ENCODE measurements at regions not wholly inside any gene's neighbourhood (a gene's known extent, or its start where the extent isn't known, plus 50 kb on each side); places are given as distances from the start of the nearest gene placed in this dataset.
"Not testable (repeated sequence)": the region's sequence is repeated elsewhere in the genome, so short reads cannot be mapped to it uniquely, and the experiment has no call there.

- H3K4me1 ChIP-seq (ENCODE audit: control insufficient read depth in 2 of 2, insufficient read depth in 2 of 2, low read length in 2 of 2): no peaks in the 10 kb centered on the region
- H3K27me3 ChIP-seq (ENCODE audit: control insufficient read depth in 2 of 2, insufficient read depth in 1 of 2, low read length in 1 of 2): no peaks in the 10 kb centered on the region
- no peak overlapping the region for H3K4me3 ChIP-seq (ENCODE audit: low read length in 2 of 2)
- H3K9me3 ChIP-seq (ENCODE audit: control insufficient read depth in 2 of 2, insufficient read depth in 1 of 2, low read length in 1 of 2): no peaks in the 10 kb centered on the region
- 96% methylated on average over 3 of the region's 3 CpGs for WGBS
- no peak for DNase-seq (ENCODE audit: low read depth in 6 of 9, low spot score in 9 of 9)
- no peaks in the 10 kb centered on the region for H3K36me3 ChIP-seq (ENCODE audit: control insufficient read depth in 2 of 2, insufficient read depth in 2 of 2, low read length in 1 of 2)
- H3K27ac ChIP-seq (ENCODE audit: low read depth in 1 of 2, low read length in 1 of 2): no peak overlapping the region
Measured at GRCh38 chr2:166661824-166662223, 167.8 kb upstream of the SCN7A start.

DNA sequence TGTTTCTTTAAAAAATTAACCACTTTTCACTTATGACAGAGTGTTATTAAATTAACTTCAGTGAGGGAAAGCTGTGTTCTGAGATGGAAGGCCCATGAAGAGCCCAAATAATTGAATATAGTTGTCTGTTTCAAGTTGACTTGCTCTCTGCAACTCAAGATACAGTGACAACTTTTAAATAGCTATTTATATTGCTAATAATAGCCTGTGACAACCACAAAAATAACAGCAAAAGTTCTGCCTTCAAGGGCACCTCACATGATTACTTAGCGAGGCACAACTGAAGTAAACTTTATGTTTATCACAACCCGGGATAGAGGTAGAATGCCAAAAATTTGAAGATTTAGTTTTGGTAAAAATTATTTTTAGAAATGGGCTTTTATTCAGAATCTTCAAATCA is 167.3 kb upstream of the SCN7A start:
- Histone ChIP-seq H3K4me1 (ENCODE audit: control insufficient read depth in 2 of 2, insufficient read depth in 2 of 2, low read length in 2 of 2) (no peaks in the 10 kb centered on the region), H3K36me3 (ENCODE audit: control insufficient read depth in 2 of 2, insufficient read depth in 2 of 2, low read length in 1 of 2) (no peaks in the 10 kb centered on the region), H3K4me3 (ENCODE audit: low read length in 2 of 2) (no peak overlapping the region), H3K9me3 (ENCODE audit: control insufficient read depth in 2 of 2, insufficient read depth in 1 of 2, low read length in 1 of 2) (no peaks in the 10 kb centered on the region), H3K27me3 (ENCODE audit: control insufficient read depth in 2 of 2, insufficient read depth in 1 of 2, low read length in 1 of 2) (no peaks in the 10 kb centered on the region), H3K27ac (ENCODE audit: low read depth in 1 of 2, low read length in 1 of 2) (no peak overlapping the region)
- 94% methylated on average over 2 of the region's 2 CpGs for WGBS
- no peak for DNase-seq (ENCODE audit: low read depth in 6 of 9, low spot score in 9 of 9)

DNA sequence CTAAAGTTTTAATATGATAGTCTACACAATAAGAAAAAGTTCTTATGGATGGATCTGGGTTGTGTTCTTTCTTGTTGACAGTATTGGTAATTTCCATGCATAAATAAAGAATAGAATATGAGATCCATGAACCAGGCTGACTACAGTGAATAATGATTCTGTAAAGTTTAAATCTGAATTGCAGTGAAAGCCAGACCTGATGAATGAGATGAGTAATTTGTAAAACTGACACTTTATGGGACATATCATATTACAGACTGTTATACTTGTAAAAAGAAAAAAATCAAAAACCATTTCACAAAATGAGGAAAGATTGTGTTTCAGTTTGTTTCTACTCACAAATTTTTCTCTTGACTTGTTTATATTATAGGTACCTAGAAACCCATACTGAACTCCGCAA is 164.9 kb upstream of the SCN7A start:
- no peaks in the 10 kb centered on the region for H3K4me1 ChIP-seq (ENCODE audit: control insufficient read depth in 2 of 2, insufficient read depth in 2 of 2, low read length in 2 of 2)
- DNase-seq (ENCODE audit: low read depth in 6 of 9, low spot score in 9 of 9): no peak
- no peaks in the 10 kb centered on the region for H3K27me3 ChIP-seq (ENCODE audit: control insufficient read depth in 2 of 2, insufficient read depth in 1 of 2, low read length in 1 of 2)
- H3K27ac ChIP-seq (ENCODE audit: low read depth in 1 of 2, low read length in 1 of 2): no peak overlapping the region
- no peaks in the 10 kb centered on the region for H3K36me3 ChIP-seq (ENCODE audit: control insufficient read depth in 2 of 2, insufficient read depth in 2 of 2, low read length in 1 of 2)
- no peaks in the 10 kb centered on the region for H3K9me3 ChIP-seq (ENCODE audit: control insufficient read depth in 2 of 2, insufficient read depth in 1 of 2, low read length in 1 of 2)
- H3K4me3 ChIP-seq (ENCODE audit: low read length in 2 of 2): no peak overlapping the region
- WGBS: 97% methylated on average over 1 of the region's 1 CpG

- WGBS: 93% methylated on average over 4 of the region's 4 CpGs
- Histone ChIP-seq H3K9me3 (ENCODE audit: control insufficient read depth in 2 of 2, insufficient read depth in 1 of 2, low read length in 1 of 2) (no peaks in the 10 kb centered on the region), H3K4me3 (ENCODE audit: low read length in 2 of 2) (no peak overlapping the region), H3K4me1 (ENCODE audit: control insufficient read depth in 2 of 2, insufficient read depth in 2 of 2, low read length in 2 of 2) (no peaks in the 10 kb centered on the region), H3K27ac (ENCODE audit: low read depth in 1 of 2, low read length in 1 of 2) (no peak overlapping the region), H3K27me3 (ENCODE audit: control insufficient read depth in 2 of 2, insufficient read depth in 1 of 2, low read length in 1 of 2) (no peaks in the 10 kb centered on the region), H3K36me3 (ENCODE audit: control insufficient read depth in 2 of 2, insufficient read depth in 2 of 2, low read length in 1 of 2) (no peaks in the 10 kb centered on the region)
- no peak for DNase-seq (ENCODE audit: low read depth in 6 of 9, low spot score in 9 of 9)
Measured at GRCh38 chr2:166653185-166653813, 159.2 kb upstream of the SCN7A start.

GRCh38 chr2:166651991-166652390 is 157.9 kb upstream of the SCN7A start:
- H3K9me3 ChIP-seq (ENCODE audit: control insufficient read depth in 2 of 2, insufficient read depth in 1 of 2, low read length in 1 of 2): no peaks in the 10 kb centered on the region
- H3K4me1 ChIP-seq (ENCODE audit: control insufficient read depth in 2 of 2, insufficient read depth in 2 of 2, low read length in 2 of 2): no peaks in the 10 kb centered on the region
- no peaks in the 10 kb centered on the region for H3K36me3 ChIP-seq (ENCODE audit: control insufficient read depth in 2 of 2, insufficient read depth in 2 of 2, low read length in 1 of 2)
- no peaks in the 10 kb centered on the region for H3K27me3 ChIP-seq (ENCODE audit: control insufficient read depth in 2 of 2, insufficient read depth in 1 of 2, low read length in 1 of 2)
- no peak overlapping the region for H3K4me3 ChIP-seq (ENCODE audit: low read length in 2 of 2)
- no peak for DNase-seq (ENCODE audit: low read depth in 6 of 9, low spot score in 9 of 9)
- no peak overlapping the region for H3K27ac ChIP-seq (ENCODE audit: low read depth in 1 of 2, low read length in 1 of 2)

GRCh38 chr2:166651080-166651675 is 157.1 kb upstream of the SCN7A start:
- no peak overlapping the region for H3K27ac ChIP-seq (ENCODE audit: low read depth in 1 of 2, low read length in 1 of 2)
- no peak for DNase-seq (ENCODE audit: low read depth in 6 of 9, low spot score in 9 of 9)
- H3K27me3 ChIP-seq (ENCODE audit: control insufficient read depth in 2 of 2, insufficient read depth in 1 of 2, low read length in 1 of 2): no peaks in the 10 kb centered on the region
- H3K4me1 ChIP-seq (ENCODE audit: control insufficient read depth in 2 of 2, insufficient read depth in 2 of 2, low read length in 2 of 2): no peaks in the 10 kb centered on the region
- WGBS: 91% methylated on average over 4 of the region's 4 CpGs
- H3K9me3 ChIP-seq (ENCODE audit: control insufficient read depth in 2 of 2, insufficient read depth in 1 of 2, low read length in 1 of 2): no peaks in the 10 kb centered on the region
- H3K4me3 ChIP-seq (ENCODE audit: low read length in 2 of 2): no peak overlapping the region
- no peaks in the 10 kb centered on the region for H3K36me3 ChIP-seq (ENCODE audit: control insufficient read depth in 2 of 2, insufficient read depth in 2 of 2, low read length in 1 of 2)

DNA sequence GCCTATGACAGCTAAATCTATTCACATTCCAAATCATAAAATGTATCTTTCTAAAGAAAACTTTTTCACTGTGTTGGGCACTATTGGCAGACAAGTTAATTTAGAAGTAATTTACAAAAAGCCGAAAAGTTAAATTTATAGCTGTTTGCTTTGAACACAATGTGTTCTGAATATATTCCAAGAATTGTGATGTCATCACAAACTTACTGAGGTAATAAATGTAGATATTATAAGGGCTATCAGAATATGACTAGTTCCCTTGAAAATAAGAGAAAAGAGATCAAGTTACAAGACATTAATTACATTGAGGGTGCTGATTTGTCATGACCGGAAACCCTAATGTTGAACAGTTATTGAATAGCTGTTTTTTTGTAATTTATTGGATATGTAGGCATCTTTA is 153.9 kb upstream of the SCN7A start:
- DNase-seq (ENCODE audit: low read depth in 6 of 9, low spot score in 9 of 9): no peak

GRCh38 chr2:166643980-166644379 is 149.9 kb upstream of the SCN7A start:
- H3K27me3 ChIP-seq (ENCODE audit: control insufficient read depth in 2 of 2, insufficient read depth in 1 of 2, low read length in 1 of 2): no peaks in the 10 kb centered on the region
- WGBS: 98% methylated on average over 1 of the region's 1 CpG
- DNase-seq (ENCODE audit: low read depth in 6 of 9, low spot score in 9 of 9): no peak
- H3K36me3 ChIP-seq (ENCODE audit: control insufficient read depth in 2 of 2, insufficient read depth in 2 of 2, low read length in 1 of 2): no peaks in the 10 kb centered on the region
- H3K4me1 ChIP-seq (ENCODE audit: control insufficient read depth in 2 of 2, insufficient read depth in 2 of 2, low read length in 2 of 2): no peaks in the 10 kb centered on the region
- H3K9me3 ChIP-seq (ENCODE audit: control insufficient read depth in 2 of 2, insufficient read depth in 1 of 2, low read length in 1 of 2): no peaks in the 10 kb centered on the region
- H3K4me3 ChIP-seq (ENCODE audit: low read length in 2 of 2): no peak overlapping the region
- H3K27ac ChIP-seq (ENCODE audit: low read depth in 1 of 2, low read length in 1 of 2): no peak overlapping the region

More for the DNA sequence above, 153.9 kb upstream of the SCN7A start:
- WGBS: 72% methylated on average over 2 of the region's 2 CpGs
- Histone ChIP-seq H3K9me3 (ENCODE audit: control insufficient read depth in 2 of 2, insufficient read depth in 1 of 2, low read length in 1 of 2) (no peaks in the 10 kb centered on the region), H3K4me1 (ENCODE audit: control insufficient read depth in 2 of 2, insufficient read depth in 2 of 2, low read length in 2 of 2) (no peaks in the 10 kb centered on the region), H3K27me3 (ENCODE audit: control insufficient read depth in 2 of 2, insufficient read depth in 1 of 2, low read length in 1 of 2) (no peaks in the 10 kb centered on the region), H3K4me3 (ENCODE audit: low read length in 2 of 2) (no peak overlapping the region), H3K36me3 (ENCODE audit: control insufficient read depth in 2 of 2, insufficient read depth in 2 of 2, low read length in 1 of 2) (no peaks in the 10 kb centered on the region), H3K27ac (ENCODE audit: low read depth in 1 of 2, low read length in 1 of 2) (no peak overlapping the region)

DNA sequence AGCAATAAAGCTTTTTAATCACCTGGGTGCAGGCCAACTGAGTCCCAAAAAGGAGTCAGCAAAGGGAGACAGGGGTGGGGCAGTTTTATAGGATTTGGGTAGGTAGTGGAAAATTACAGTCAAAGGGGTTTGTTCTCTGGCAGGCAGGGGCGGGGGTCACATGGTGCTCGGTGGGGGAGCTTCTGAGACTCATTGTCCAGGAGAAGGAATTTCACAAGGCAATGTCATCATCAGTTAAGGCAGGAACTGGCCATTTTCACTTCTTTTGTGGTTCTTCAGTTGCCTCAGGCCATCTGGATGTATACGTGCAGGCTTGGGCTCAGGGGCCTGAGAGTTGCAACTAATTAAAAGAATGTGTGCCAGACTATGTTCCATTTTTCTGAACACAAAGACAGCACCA is 147.5 kb upstream of the SCN7A start:
- H3K4me1 ChIP-seq (ENCODE audit: control insufficient read depth in 2 of 2, insufficient read depth in 2 of 2, low read length in 2 of 2); H3K9me3 ChIP-seq (ENCODE audit: control insufficient read depth in 2 of 2, insufficient read depth in 1 of 2, low read length in 1 of 2); H3K27ac ChIP-seq (ENCODE audit: low read depth in 1 of 2, low read length in 1 of 2); H3K4me3 ChIP-seq (ENCODE audit: low read length in 2 of 2); H3K36me3 ChIP-seq (ENCODE audit: control insufficient read depth in 2 of 2, insufficient read depth in 2 of 2, low read length in 1 of 2); DNase-seq (ENCODE audit: low read depth in 6 of 9, low spot score in 9 of 9); H3K27me3 ChIP-seq (ENCODE audit: control insufficient read depth in 2 of 2, insufficient read depth in 1 of 2, low read length in 1 of 2): not testable (repeated sequence)
- WGBS: 96% methylated on average over 3 of the region's 3 CpGs
